ENCODE measurements at regions not wholly inside any gene's neighbourhood (a gene's known extent, or its start where the extent isn't known, plus 50 kb on each side); places are given as distances from the start of the nearest gene placed in this dataset.

- no peak for DNase-seq
Measured at GRCh38 chr12:19964549-19964948, 403.8 kb upstream of the PDE3A start.

- DNase-seq, result no peak
Measured at GRCh38 chr12:19965196-19966038, 402.9 kb upstream of the PDE3A start.

GRCh38 chr12:19967001-19967400, 401.3 kb upstream of the PDE3A start:
- DNase-seq, result no peak

- DNase-seq, result peak; percentile 39 to 85 (median 83)
Measured at GRCh38 chr12:19967431-19967830, 400.9 kb upstream of the PDE3A start.

GRCh38 chr12:19970116-19970515, 398.2 kb upstream of the PDE3A start:
- no peak for DNase-seq

GRCh38 chr12:19970821-19971220, 397.5 kb upstream of the PDE3A start:
- no peak for DNase-seq

- no peak for DNase-seq
Measured at GRCh38 chr12:19971361-19972280, 396.7 kb upstream of the PDE3A start.

GRCh38 chr12:19972325-19973288, 395.7 kb upstream of the PDE3A start:
- DNase-seq, result no peak

GRCh38 chr12:19978193-19978592, 390.1 kb upstream of the PDE3A start:
- no peak for DNase-seq

- no peak for DNase-seq
Measured at GRCh38 chr12:19979584-19979983, 388.8 kb upstream of the PDE3A start.

GRCh38 chr12:19981944-19982343, 386.4 kb upstream of the PDE3A start:
- no peak for DNase-seq

GRCh38 chr12:19988001-19988400, 380.3 kb upstream of the PDE3A start:
- no peak for DNase-seq

- DNase-seq, result peak in 1 of 3 experiments; percentile 47
Measured at GRCh38 chr12:19988459-19988873, 379.9 kb upstream of the PDE3A start.

GRCh38 chr12:19988948-19989347, 379.4 kb upstream of the PDE3A start:
- no peak for DNase-seq

- DNase-seq, result no peak
Measured at GRCh38 chr12:19991146-19991545, 377.2 kb upstream of the PDE3A start.

- no peak for DNase-seq
Measured at GRCh38 chr12:19992311-19992710, 376.0 kb upstream of the PDE3A start.

- DNase-seq, result peak in 1 of 3 experiments; percentile 20
Measured at GRCh38 chr12:19994968-19995367, 373.4 kb upstream of the PDE3A start.

- peak in 1 of 3 experiments; percentile 48 for DNase-seq
Measured at GRCh38 chr12:19997656-19998400, 370.5 kb upstream of the PDE3A start.

GRCh38 chr12:19998411-19998810, 369.9 kb upstream of the PDE3A start:
- peak in 2 of 3 experiments; percentile 17 to 44 for DNase-seq

GRCh38 chr12:19998961-19999804, 369.2 kb upstream of the PDE3A start:
- no peak for DNase-seq

GRCh38 chr12:19999805-20000138, 368.6 kb upstream of the PDE3A start:
- DNase-seq, result no peak

Measured in NCI-H1417 (cell line).